OCI-LY7 (cell line): ENCODE measurements at regions not wholly inside any gene's neighbourhood (a gene's known extent, or its start where the extent isn't known, plus 50 kb on each side); places are given as distances from the start of the nearest gene placed in this dataset.

Experiments used
- BruUV-seq: library from RNA; stranded (reverse); fragments of 400-500 nt; replicated peaks from 2 replicates; lab custom pipeline; 2021; lab: Mats Ljungman, UMichigan
- CTCF ChIA-PET: fragments of 300-600 bp; sonication (Branson Sonifier 250); formaldehyde crosslinking; loops from one replicate; lab custom pipeline; 2022; ENCODE audit warnings: antibody characterized with exemption; ENCODE audit not compliant: unreplicated experiment; lab: Charles Lee
- POLR2A ChIA-PET: fragments of 300-600 bp; sonication (Branson Sonifier 250); formaldehyde crosslinking; loops from one replicate; lab custom pipeline; 2022; ENCODE audit warnings: antibody characterized with exemption; lab: Charles Lee
- DNase-seq: peaks from one replicate; pipeline ENCODE4 v3.0.0-alpha.2; 2015; ENCODE audit warnings: low spot score
- H2AFZ ChIP-seq: fragments of 200-600 bp; sonication (generic), shearing (Covaris generic); 2 replicates; pipeline ENCODE4 v1.6.1; 2014; ENCODE audit warnings: mild to moderate bottlenecking, antibody characterized with exemption, low read length, moderate library complexity
- H3K27ac ChIP-seq: fragments of 200-600 bp; sonication (generic); 2 replicates; pipeline ENCODE4 v1.5.1; 2014; ENCODE audit warnings: mixed run types, low read depth, mild to moderate bottlenecking, moderate library complexity, low read length, inconsistent platforms; ENCODE audit not compliant: poor library complexity, severe bottlenecking
- H3K36me3 ChIP-seq: fragments of 200-600 bp; sonication (generic); 2 replicates; pipeline ENCODE4 v1.6.1; 2014; ENCODE audit warnings: mild to moderate bottlenecking, antibody characterized with exemption, low read length, moderate library complexity, mixed read lengths; ENCODE audit not compliant: insufficient read depth
- H3K4me1 ChIP-seq: fragments of 200-600 bp; sonication (generic); 2 replicates; pipeline ENCODE4 v1.5.1; 2014; ENCODE audit warnings: mild to moderate bottlenecking, low read length; ENCODE audit not compliant: insufficient read depth, poor library complexity, severe bottlenecking
- H3K4me2 ChIP-seq: fragments of 200-600 bp; sonication (generic); 2 replicates; pipeline ENCODE4 v1.6.1; 2014; ENCODE audit warnings: mild to moderate bottlenecking, low read length
- H3K4me3 ChIP-seq: fragments of 200-600 bp; sonication (generic); 2 replicates; pipeline ENCODE4 v1.5.1; 2014; ENCODE audit warnings: mild to moderate bottlenecking, low read depth, low read length; ENCODE audit not compliant: poor library complexity, severe bottlenecking
- H3K79me2 ChIP-seq: fragments of 200-600 bp; sonication (generic); 2 replicates; pipeline ENCODE4 v1.6.1; 2016; ENCODE audit warnings: low read depth, mild to moderate bottlenecking, low read length, moderate library complexity, mixed read lengths; ENCODE audit not compliant: insufficient read depth
- H3K9me2 ChIP-seq: fragments of 200-600 bp; sonication (generic); 2 replicates; pipeline ENCODE4 v1.6.1; 2016; ENCODE audit warnings: mild to moderate bottlenecking, low read length, mixed read lengths; ENCODE audit not compliant: insufficient read depth
- H3K9me3 ChIP-seq: fragments of 200-600 bp; sonication (generic); 2 replicates; pipeline ENCODE4 v1.6.1; 2014; ENCODE audit warnings: mild to moderate bottlenecking, mixed run types, low read length, mixed read lengths
- H4K20me1 ChIP-seq: fragments of 200-600 bp; sonication (generic); 2 replicates; pipeline ENCODE4 v1.6.1; 2014; ENCODE audit warnings: mild to moderate bottlenecking, antibody characterized with exemption, low read length, moderate library complexity, mixed read lengths; ENCODE audit not compliant: insufficient read depth
- CTCF ChIP-seq: fragments of 200-600 bp; sonication (generic); conservative IDR thresholded peaks from 2 replicates; pipeline ENCODE4 v1.5.1; 2014; ENCODE audit warnings: mild to moderate bottlenecking, antibody characterized with exemption, low read length, moderate library complexity, mixed read lengths
- EZH2phosphoT487 ChIP-seq: fragments of 200-600 bp; sonication (generic); IDR thresholded peaks from 2 replicates; pipeline ENCODE4 v1.6.1; 2018; ENCODE audit warnings: low read depth, borderline replicate concordance, mild to moderate bottlenecking, mixed run types, antibody characterized with exemption, low read length, moderate library complexity, mixed read lengths
- intact Hi-C: fragments of 100-400 bp; cut with micrococcal nuclease; formaldehyde crosslinking; loops from one replicate; pipeline ENCODE4 v1.10.0; 2022; ENCODE audit not compliant: unreplicated experiment

- no peak for DNase-seq
- BruUV-seq = no TSS peak
Measured at GRCh38 chr11:29125606-29126005, 891.2 kb downstream of the KCNA4 start.

GRCh38 chr11:29124470-29124869 lies 892.4 kb downstream of the KCNA4 start:
- POLR2A ChIA-PET = no interaction called here
- no peak overlapping the region for H3K4me3 ChIP-seq
- H4K20me1 ChIP-seq = no peaks in the 10 kb centered on the region
- no peaks in the 10 kb centered on the region for H3K36me3 ChIP-seq
- no peaks in the 10 kb centered on the region for H3K4me1 ChIP-seq
- CTCF ChIA-PET = no interaction called here
- no peak overlapping the region for H3K27ac ChIP-seq
- intact Hi-C loops = no loop called here
- H3K79me2 ChIP-seq = no peaks in the 10 kb centered on the region
- H3K9me2 ChIP-seq = no peaks in the 10 kb centered on the region
- DNase-seq = no peak
- no peak overlapping the region for H2AFZ ChIP-seq
- no peaks in the 10 kb centered on the region for H3K9me3 ChIP-seq
- H3K4me2 ChIP-seq = no peak overlapping the region
- TF ChIP-seq CTCF = no peak
- TF ChIP-seq EZH2phosphoT487 = no peak
- no TSS peak for BruUV-seq

More at GRCh38 chr11:29125606-29126005, 891.2 kb downstream of the KCNA4 start:
- intact Hi-C loops = no loop called here
- Histone ChIP-seq H3K27ac (no peak overlapping the region), H2AFZ (no peak overlapping the region), H3K79me2 (no peaks in the 10 kb centered on the region), H3K4me1 (no peaks in the 10 kb centered on the region), H3K9me2 (no peaks in the 10 kb centered on the region), H3K4me3 (no peak overlapping the region), H3K9me3 (no peaks in the 10 kb centered on the region), H4K20me1 (no peaks in the 10 kb centered on the region), H3K4me2 (no peak overlapping the region), H3K36me3 (no peaks in the 10 kb centered on the region)
- CTCF ChIA-PET = no interaction called here
- no peak for TF ChIP-seq CTCF
- POLR2A ChIA-PET = interaction anchor here (0.9 kb wide), 1 partner anchor 9 kb away, joined by 3 read pairs; no protein-coding TSS in a partner anchor

- CTCF ChIA-PET = no interaction called here
- Histone ChIP-seq H2AFZ (no peak overlapping the region), H3K27ac (no peak overlapping the region), H3K4me3 (no peak overlapping the region), H3K4me2 (no peak overlapping the region), H3K36me3 (no peaks in the 10 kb centered on the region), H4K20me1 (no peaks in the 10 kb centered on the region), H3K4me1 (no peaks in the 10 kb centered on the region), H3K9me2 (no peaks in the 10 kb centered on the region), H3K79me2 (no peaks in the 10 kb centered on the region), H3K9me3 (no peaks in the 10 kb centered on the region)
- BruUV-seq = no TSS peak
- intact Hi-C loops = no loop called here
- TF ChIP-seq EZH2phosphoT487 (no peak), CTCF (no peak)
- POLR2A ChIA-PET = no interaction called here
- no peak for DNase-seq
Measured at GRCh38 chr11:29119707-29120618, 896.9 kb downstream of the KCNA4 start.
